GM18499 (cell line): ENCODE measurements at regions not wholly inside any gene's neighbourhood (a gene's known extent, or its start where the extent isn't known, plus 50 kb on each side); places are given as distances from the start of the nearest gene placed in this dataset.

Experiments used
- ATAC-seq: cut with Tn5 transposase; IDR thresholded peaks from one replicate; pipeline ENCODE4 v1.9.1; 2021; ENCODE audit warnings: moderate number of reproducible peaks; ENCODE audit not compliant: insufficient read depth, unreplicated experiment

DNA sequence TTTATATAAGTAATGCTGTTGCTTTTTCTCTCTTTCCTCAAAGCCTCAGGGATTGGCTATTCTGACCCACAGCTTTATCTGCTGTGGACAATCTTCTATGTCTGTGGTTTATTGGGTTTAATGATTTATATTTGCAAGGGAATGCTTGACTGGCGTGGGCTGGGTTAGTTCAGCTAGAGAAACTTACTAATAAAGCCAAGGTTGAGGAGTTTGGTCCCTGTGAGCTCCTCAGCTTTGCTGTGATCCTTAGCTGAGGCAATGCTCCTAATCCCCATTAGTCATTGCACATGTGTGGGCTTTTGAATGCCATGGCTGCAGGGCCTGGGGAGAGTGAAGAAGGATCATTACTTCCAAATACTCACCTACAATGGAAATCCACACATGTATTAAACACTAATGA is 179.3 kb downstream of the ZNF326 start:
- ATAC-seq: no peak

DNA sequence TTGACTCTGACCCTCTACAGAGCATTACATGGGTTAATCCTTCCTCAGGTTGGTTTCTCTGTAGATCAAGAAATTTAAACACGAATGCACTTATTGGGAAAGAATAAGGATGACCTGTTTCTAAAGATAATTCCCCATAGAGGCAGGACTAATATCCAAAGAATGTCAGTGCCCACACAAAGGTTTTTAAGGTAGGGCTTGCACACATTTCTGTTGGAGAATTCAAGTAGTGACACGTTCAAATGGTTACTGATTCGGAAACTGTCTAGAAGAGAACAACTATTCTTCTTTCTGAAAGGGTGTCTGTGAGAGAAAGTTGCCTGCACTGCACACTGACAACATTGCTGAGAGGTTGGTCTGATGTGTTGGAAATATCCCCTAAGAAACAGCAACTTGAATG is 167.3 kb downstream of the ZNF326 start:
- no peak for ATAC-seq

DNA sequence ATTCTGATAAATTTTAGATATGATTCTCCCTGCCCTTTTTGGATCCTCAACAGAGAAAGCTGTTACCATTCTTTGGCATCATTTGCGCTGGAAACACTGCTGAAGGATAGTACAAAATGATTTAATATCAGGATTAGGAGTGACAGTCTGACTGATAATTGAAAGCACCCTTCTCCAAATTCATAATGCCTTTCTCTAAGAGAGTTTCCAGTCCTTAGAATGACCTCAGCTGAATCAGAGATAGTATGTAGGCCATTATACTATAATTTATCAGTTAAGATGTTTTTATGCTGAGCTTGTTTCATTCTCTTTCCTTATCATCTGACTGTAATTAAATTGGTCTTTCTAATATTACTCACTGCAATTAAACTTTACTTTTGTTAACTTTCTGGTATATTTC is 166.7 kb downstream of the ZNF326 start:
- no peak for ATAC-seq

DNA sequence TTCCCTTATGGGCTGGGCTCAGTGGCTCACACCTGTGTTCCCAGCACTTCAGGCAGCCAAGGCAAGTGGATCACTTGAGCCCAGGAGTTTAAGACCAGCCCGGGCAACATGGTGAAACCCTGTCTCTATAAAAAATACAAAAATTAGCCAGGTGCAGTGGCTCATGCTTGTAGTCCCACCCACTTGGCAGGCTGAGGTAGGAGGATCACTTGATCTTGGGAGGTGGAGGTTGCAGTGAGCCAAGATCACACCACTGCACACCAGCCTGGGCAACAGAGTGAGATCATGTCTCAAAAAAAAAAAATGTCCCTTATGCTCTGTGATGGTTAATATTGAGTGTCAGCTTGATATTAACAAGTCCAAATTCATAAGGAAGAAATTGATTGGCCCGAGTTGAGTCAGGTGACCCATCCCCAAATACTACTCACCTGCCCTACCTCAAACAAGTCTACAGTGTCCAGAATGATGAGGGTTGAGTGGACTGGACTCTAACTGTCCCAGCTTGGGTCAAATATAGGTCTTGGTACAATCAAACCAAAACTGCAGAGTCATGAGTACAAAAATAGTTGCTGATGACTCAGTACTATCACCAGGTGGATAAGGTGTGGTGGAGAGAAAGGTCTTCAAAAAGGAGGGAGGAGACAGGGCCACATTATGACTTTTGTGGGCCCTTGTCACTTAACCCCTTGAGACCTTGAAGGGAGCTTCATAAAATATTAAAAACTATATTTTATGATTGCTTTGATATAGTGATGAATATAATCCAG is 161.0 kb downstream of the ZNF326 start:
- ATAC-seq: no peak

DNA sequence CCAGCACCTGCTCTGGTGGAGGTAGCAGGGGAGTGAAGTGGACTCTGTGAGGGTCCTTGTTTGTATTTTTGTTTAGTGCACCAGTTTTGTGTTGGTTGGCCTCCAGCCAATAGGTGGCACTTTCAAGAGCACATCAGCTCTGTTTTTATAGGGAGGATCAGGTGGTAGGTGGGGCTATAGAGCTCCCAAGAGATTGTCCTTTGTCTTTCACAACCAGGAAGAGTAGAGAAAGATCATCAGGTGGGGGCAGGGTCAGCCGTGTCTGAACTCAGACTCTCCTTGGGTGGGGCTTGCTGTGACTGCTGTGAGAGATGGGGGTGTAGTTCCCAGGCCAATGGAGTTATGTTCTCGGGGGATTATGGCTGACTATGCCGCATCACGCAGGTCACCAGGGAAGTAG is 159.8 kb downstream of the ZNF326 start:
- no peak for ATAC-seq

DNA sequence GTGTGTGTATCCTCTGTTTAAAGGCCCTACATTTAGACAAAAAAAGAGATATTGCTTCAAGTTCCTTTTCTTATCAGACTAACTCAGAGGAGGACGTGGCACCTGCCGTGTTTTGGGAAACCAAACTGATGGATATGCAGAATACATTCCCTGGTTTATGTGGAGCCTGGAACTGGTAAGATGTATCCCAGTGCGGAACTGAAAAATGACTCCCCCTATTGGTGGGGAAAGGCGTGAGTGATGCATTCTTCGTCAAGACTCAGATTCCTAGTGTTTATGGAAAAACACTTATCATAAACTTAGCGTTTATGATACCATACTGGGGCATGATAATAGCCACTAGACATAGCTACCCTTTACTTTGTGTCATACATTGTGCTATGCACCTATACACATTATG is 154.2 kb downstream of the ZNF326 start:
- no peak for ATAC-seq

DNA sequence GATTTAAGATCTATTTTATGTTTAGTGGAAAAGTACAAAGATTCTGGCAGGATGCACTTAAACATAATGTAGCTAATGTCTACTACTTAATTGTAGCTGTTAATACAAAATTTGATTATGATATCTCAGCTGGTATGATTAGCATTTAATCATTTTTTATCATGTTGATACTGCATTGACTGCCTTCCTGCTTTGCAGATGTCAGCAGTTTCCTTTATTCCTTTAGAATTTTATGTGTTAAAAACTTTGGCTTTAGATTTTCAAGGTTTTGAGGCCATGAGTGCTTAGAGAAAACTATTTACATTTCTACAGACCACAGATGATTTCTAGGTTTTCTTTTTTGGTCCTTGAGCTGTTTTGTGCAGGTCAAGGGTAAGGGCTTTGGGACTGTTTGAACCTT is 152.2 kb downstream of the ZNF326 start:
- ATAC-seq: no peak

DNA sequence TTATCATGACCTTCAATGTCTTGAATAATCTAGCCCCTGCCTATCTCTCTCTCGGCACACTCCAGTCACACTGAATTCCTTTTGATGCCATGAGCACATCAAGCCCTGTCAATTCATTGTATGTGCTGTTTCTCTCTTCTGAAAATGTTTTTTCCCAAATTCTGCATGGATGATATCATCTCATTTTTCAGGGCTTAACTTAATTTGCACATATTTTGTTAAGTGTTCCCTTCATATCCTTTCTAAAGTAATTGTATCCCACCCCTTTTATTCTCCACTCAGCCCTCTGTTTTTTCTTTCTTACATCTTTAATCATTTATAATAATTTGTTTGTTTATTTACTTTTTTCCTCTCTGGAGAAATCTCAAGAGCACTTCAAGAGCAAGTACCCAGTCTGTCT is 149.9 kb downstream of the ZNF326 start:
- no peak for ATAC-seq

DNA sequence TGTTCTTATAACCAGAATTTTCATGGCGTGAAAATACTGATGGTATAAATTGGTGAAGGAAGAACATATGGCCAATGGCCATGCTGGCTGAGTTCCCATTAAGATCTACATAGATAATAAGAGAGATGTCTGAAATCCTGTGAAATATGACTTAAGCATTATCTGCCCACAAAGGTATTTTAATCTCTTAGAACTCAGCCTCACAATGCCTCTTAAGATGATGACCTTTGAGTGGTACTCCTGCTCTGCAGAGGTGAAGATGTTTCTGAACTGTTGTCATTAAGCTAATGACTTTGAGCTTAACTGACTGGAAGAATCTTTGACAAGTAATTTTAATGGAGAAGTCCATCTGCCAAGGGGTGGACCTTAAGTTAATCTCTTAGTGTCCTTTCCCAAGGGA is 148.7 kb downstream of the ZNF326 start:
- no peak for ATAC-seq

DNA sequence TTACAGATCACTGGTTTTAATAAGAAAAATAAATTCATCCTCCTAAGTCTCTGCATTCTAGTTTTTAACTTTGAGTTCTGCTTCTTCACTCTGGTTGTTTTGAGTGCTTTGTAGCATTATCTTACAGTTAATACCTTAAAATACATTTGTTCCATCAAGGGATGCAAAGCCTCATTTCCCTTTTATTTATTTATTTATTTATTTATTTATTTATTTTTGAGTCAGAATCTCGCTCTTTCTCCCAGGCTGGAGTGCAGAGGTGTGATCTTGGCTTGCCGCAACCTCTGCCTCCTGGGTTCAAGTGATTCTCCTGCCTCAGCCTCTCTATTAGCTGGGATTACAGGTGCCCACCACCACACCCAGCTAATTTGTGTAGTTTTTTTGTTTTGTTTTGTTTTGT is 147.8 kb downstream of the ZNF326 start:
- ATAC-seq: no peak

DNA sequence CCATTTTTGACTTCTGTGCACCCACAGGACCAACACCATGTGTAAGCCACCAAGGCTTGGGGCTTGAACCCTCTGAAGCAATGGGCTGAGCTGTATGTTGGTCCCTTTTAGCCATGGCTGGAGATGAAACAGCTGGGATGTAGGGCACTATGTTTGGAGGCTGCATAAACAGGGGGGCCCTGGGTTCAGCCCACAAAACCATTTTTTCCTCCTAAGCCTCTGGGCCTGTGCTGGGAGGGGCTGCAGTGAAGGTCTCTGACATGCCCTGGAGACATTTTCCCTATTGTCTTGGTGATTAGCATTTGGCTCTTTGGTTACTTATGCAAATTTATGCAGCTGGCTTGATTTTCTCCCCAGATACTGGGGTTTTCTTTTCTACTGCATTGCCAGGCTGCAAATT is 144.9 kb downstream of the ZNF326 start:
- ATAC-seq: no peak

DNA sequence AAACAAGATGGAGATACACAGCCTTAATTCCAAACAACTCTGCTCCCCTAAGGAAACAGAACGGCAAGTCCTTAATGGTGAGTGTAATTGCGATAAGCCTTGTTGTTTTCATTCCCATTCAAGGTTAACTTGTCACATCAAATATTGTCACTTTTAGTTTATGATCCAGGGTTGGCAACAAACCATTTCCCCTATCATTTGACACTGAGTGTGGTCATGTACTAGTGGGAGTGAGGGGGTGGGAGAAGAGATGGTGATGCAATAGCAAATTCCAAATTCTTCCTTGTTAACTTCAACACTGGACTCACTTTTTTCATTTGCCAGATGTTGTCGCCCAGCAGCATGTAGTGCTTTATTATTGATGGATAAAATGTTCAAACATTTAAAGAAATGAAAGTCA is 140.4 kb downstream of the ZNF326 start:
- ATAC-seq: no peak

DNA sequence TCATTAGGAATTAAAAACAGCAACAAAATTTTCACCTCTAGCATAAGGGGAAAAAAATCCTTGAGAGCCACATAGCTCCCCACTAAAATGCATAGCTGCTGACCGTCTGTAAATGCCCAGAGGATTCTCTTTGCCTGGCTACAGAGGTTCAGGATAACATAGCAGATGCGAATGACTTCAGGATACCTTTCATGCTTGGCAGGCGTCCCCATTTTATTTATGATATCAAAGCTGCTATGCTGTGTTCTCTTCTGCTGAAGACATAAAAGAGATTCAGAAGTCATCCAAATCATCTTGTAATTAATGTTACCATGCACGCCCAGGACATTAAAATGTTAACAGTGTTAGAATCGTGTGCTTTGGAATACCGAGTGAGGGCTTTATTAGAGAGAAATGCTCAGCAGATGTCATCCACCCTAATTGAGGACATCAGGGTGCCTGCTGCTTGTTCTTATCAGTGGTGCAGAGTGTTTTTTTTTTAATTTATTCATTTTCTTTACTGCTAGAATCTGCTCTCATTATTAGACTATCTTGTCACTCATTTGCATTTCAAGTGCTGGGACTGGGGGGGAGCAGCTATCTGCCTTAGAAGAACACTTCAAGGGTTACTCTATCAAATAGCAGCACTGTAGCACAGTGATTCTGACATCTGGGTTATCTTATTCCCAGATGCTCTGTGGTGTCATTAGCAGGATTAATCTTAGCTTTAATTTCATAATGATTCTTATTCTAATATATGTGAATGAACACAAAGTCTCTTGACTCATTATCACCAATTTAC is 139.5 kb downstream of the ZNF326 start:
- ATAC-seq: no peak

DNA sequence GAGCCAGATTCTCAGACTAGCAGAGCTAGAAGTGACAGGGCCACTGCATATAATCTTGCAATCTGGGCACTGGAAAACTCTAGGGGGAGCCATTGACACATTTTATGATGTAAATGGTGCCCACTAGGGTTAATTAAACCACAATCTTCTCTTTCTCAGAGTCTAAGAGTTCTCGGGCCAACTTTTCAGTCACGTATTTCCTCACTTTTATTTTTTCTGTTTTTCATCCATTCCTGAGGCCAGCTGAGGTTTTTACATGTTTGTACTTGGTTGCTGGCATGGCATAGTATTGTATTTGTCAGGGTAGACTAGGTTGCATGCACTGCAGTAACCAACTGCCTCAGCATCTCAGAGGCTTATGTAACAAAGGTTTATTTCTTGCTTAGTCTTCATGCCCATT is 138.2 kb downstream of the ZNF326 start:
- ATAC-seq: no peak

DNA sequence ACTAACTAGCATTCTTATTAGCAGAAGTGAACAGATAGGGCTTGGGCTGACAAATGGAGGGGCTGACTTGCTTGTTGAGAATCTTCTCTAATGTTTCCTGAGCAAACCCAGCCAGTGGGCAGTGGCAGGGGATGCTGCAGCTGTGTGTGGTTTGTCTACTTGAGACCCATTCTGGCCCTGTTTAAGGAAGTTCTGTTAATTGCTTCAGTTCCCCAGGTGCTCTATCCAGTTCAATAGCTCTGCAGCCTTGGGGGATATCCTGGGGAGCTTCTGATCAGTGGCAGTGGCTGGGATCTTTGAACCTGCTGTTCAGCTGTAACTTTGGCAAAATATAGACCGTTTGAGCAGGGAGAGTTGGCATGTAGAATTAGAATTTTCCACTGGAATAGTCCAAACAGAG is 137.4 kb downstream of the ZNF326 start:
- no peak for ATAC-seq

DNA sequence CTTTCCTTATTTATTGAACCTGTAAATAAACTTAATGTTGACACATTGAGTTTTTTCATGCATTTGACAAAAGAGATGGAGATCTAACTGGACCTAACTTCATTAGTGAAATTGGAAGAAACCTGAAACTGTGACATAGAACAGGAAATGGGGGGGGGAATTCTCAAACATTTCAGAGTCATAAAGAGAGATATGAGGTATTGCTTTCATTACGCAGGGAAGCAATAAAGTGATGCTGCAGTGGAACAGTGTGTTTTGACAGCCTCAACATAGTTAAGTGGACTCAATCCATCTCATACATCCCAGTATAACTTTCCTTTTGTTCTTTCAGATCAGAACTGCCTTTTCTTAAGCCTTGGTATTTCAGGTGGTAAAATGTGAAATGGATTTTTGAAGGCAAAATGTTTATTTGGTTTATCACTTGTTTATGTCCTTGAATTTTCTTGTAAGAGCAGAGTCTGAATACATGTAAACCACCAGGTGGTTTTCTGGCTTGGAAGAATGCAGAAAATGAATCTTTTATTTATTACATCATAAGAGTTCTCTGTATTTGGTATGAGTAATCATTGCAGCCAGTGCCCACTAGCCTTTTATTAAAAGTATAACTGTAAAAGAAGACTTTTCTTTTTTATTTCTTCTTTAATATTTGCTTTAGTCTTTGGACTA is 132.5 kb downstream of the ZNF326 start:
- ATAC-seq: no peak

DNA sequence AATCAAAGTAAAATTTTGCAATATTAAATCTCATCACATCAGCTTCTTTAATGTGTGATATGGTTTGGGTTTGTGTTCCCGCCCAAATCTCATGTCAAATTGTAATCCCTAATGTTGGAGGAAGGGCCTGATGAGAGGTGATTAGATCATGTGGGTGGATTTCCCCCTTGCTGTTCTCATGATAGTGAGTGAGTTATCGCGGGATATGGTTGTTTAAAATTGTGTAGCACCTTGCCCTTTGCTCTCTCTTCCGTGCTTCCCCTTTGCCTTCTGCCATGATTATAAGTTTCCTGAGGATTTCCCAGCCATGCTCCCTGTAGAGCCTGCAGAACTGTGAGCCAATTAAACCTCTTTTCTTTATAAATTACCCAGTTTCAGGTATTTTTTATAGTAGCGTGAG is 131.9 kb downstream of the ZNF326 start:
- ATAC-seq: no peak

DNA sequence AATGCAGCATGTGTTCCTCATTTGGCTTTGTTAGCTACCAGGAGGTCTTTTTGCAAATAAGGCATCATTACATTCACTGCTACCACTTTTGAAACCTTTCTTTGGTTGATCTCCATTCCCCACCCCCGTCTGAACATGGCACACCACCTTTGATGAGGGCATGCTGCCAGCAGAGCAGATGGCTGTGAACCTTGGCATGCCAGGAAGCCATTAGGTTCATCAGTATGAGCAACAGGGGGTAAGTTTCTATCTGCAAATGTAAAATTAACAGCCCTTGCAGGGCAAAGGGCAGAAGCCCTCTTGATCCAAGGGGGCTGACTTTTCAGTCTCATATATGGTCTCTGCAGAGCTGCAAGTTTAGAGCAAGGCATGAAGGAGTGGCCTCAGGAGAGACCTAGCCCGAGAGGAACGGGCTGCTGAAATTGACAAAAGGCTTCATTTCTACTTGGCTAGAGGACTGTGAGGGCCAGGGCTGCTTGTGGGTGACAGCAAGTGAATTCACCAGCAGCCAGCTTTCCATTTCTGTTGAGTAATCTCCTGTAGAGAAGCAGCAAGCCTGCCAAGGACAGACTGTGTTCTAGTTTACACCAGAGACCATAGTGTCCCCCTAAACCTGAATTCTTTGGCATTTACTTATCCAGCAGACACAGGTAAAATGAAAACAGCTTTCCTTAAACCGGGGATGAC is 127.9 kb downstream of the ZNF326 start:
- no peak for ATAC-seq

DNA sequence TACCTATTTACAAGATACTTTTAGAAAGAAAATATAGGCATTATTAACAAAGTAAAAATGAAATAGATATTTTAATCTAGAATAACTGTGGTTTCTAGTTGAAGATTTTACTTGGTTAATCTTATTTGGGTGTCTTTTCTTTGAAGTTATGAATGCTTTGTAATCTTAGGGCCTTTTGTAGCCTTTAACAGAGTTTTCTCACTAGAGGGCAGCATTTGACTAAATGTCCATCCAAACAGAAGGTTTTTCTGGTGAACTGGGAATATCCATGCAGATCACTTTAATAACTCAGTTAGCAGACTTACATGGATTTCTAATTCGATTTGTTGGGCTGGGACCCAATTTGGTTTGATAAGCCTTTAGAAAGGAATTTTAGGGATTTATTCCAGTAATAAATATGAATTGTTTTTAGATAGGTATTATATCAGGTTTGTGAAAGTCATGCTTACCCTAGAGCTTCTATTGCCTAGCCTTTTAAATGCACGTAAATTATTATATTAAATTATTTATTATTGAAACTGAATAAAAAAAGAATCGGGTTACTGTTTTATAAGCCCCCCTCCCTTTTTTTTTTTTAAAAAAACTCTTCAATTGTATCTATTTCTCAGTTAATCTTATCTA is 119.7 kb downstream of the ZNF326 start:
- ATAC-seq: no peak

DNA sequence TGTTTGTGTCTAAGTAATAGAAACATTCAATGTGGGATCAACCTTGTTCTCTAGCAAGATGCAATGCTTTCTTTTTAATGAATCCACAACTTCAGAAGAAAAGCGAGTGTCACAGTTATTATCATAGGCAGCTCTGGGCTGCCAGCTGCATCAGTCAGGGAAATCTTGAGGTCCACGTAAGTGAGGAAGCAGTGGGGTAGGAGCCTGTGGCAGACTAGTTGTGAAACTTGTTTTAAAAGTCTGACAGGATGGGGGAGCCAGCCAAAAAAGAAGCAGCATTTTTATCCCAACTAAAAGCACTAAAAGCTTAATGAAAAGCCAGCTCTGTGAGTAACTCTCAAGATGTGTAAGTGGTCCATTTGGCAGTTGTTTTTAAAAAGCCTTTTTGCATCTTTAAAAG is 113.1 kb downstream of the ZNF326 start:
- ATAC-seq: no peak
